Thyroid gland (tissue), 4 donors: ENCODE measurements at regions not wholly inside any gene's neighbourhood (a gene's known extent, or its start where the extent isn't known, plus 50 kb on each side); places are given as distances from the start of the nearest gene placed in this dataset.

Experiments used
- DNase-seq, 2 donors: peaks; one replicate each; pipeline ENCODE4 v3.0.0-alpha.2; 2019
- H3K27ac ChIP-seq, 3 donors: fragments of 200-600 bp; sonication (generic); 1 replicate in 2 of 3; 2 replicates in 1 of 3; pipeline ENCODE4 v1.5.1; 2016 to 2019; ENCODE audit warnings: mild to moderate bottlenecking in 1 of 3, moderate library complexity in 1 of 3
- H3K27me3 ChIP-seq: fragments of 200-600 bp; sonication (generic); one replicate; pipeline ENCODE4 v1.5.1; 2019
- H3K36me3 ChIP-seq, 2 donors: fragments of 200-600 bp; sonication (generic); one replicate each; pipeline ENCODE4 v1.5.1; 2016 to 2019
- H3K4me1 ChIP-seq, 2 donors: fragments of 200-600 bp; sonication (generic); one replicate each; pipeline ENCODE4 v1.5.1; 2017 to 2019
- H3K4me3 ChIP-seq, 3 donors: fragments of 200-600 bp; sonication (generic); replicated peaks in 1 of 3; 1 replicate in 2 of 3; 2 replicates in 1 of 3; pipeline ENCODE4 v1.5.1; 2016; ENCODE audit warnings: mild to moderate bottlenecking in 1 of 3
- H3K9me3 ChIP-seq: fragments of 200-600 bp; sonication (generic); one replicate; pipeline ENCODE4 v1.5.1; 2017
- CTCF ChIP-seq, 6 experiments: fragments of 200-600 bp in 3 of 6; fragments of 450-650 bp in 3 of 6; sonication (generic) in 3 of 6; IDR thresholded peaks; one replicate each; pipeline ENCODE4 v1.5.1; 2016 to 2019; ENCODE audit warnings: antibody characterized with exemption in 6 of 6, mild to moderate bottlenecking in 2 of 6, inconsistent platforms in 1 of 6, moderate library complexity in 1 of 6
- POLR2A ChIP-seq, 2 donors: fragments of 450-650 bp; IDR thresholded peaks; one replicate each; pipeline ENCODE4 v1.6.1; 2017; ENCODE audit warnings: antibody characterized with exemption in 2 of 2, mild to moderate bottlenecking in 2 of 2, moderate library complexity in 1 of 2
- WGBS, 2 donors: methylation state at CpG; one replicate each; pipeline ENCODE4 v1.1.5; 2017; 5-methylcytosine and 5-hydroxymethylcytosine counted together
- intact Hi-C: fragments of 100-400 bp; cut with DNase I; formaldehyde crosslinking; loops from one replicate; pipeline ENCODE4 v1.15.1; 2023

GRCh38 chr12:63079791-63080502, 71.1 kb downstream of the AVPR1A start:
- WGBS, 2 donors: 95% methylated on average over 2 of the region's 2 CpGs
- Histone ChIP-seq H3K9me3 (no peaks in the 10 kb centered on the region), H3K4me1 (peaks cover 3 to 4% of the 10 kb centered on the region in 2 donors), H3K4me3 (no peak overlapping the region), H3K27me3 (no peaks in the 10 kb centered on the region), H3K36me3 (no peaks in the 10 kb centered on the region), H3K27ac (no peak overlapping the region)
- intact Hi-C loops: no loop called here
- TF ChIP-seq POLR2A (IDR thresholded peaks at IDR 0.05) (no peak), CTCF (IDR thresholded peaks at IDR 0.05) (no peak)
- peak; percentile 5 to 6 for DNase-seq

- DNase-seq: no peak
- Histone ChIP-seq H3K4me1 (peaks cover 3 to 4% of the 10 kb centered on the region in 2 donors), H3K27ac (no peak overlapping the region), H3K9me3 (no peaks in the 10 kb centered on the region), H3K4me3 (no peak overlapping the region), H3K36me3 (no peaks in the 10 kb centered on the region), H3K27me3 (no peaks in the 10 kb centered on the region)
- no peak for TF ChIP-seq CTCF (IDR thresholded peaks at IDR 0.05)
- TF ChIP-seq POLR2A (IDR thresholded peaks at IDR 0.05): no peak
- WGBS, 2 donors: 88 to 95% methylated on average over 2 of the region's 2 CpGs
- intact Hi-C loops: no loop called here
Observed at GRCh38 chr12:63078906-63079305, 72.1 kb downstream of the AVPR1A start.

- Histone ChIP-seq H3K27me3 (no peaks in the 10 kb centered on the region), H3K4me3 (no peak overlapping the region), H3K4me1 (peaks cover 0 to 3% of the 10 kb centered on the region in 2 donors), H3K9me3 (no peaks in the 10 kb centered on the region), H3K36me3 (no peaks in the 10 kb centered on the region), H3K27ac (no peak overlapping the region)
- 86 to 87% methylated on average over 3 of the region's 3 CpGs for WGBS, 2 donors
- DNase-seq: no peak
- TF ChIP-seq POLR2A (IDR thresholded peaks at IDR 0.05) (no peak), CTCF (IDR thresholded peaks at IDR 0.05) (no peak)
- intact Hi-C loops: no loop called here
Observed at GRCh38 chr12:63075376-63076060, 75.5 kb downstream of the AVPR1A start.

- DNase-seq: no peak
- no peak for TF ChIP-seq CTCF (IDR thresholded peaks at IDR 0.05)
- TF ChIP-seq POLR2A (IDR thresholded peaks at IDR 0.05): no peak
- Histone ChIP-seq H3K9me3 (no peaks in the 10 kb centered on the region), H3K4me3 (no peak overlapping the region), H3K36me3 (no peaks in the 10 kb centered on the region), H3K4me1 (no peaks in the 10 kb centered on the region), H3K27ac (no peak overlapping the region), H3K27me3 (no peaks in the 10 kb centered on the region)
- 71 to 79% methylated on average over 3 of the region's 3 CpGs for WGBS, 2 donors
- intact Hi-C loops: no loop called here
Observed at GRCh38 chr12:63070709-63071108, 80.3 kb downstream of the AVPR1A start.
